SK-N-SH (cell line): ENCODE measurements at regions not wholly inside any gene's neighbourhood (a gene's known extent, or its start where the extent isn't known, plus 50 kb on each side); places are given as distances from the start of the nearest gene placed in this dataset.

Experiments
- CTCF ChIA-PET: fragments of 300-600, 350-600 bp; formaldehyde crosslinking; extraction: SDS; loops from one replicate; lab custom pipeline; 2021; lab: Yijun Ruan, JAX
- POLR2A ChIA-PET: fragments of 350-600 bp; sonication (Branson Sonifier 250); formaldehyde crosslinking; extraction: SDS; loops from one replicate; lab custom pipeline; 2020; ENCODE audit warnings: antibody characterized with exemption, inconsistent platforms; lab: Yijun Ruan, JAX
- DNase-seq: peaks from one replicate; pipeline ENCODE4 v3.0.0; 2012
- H2AFZ ChIP-seq: fragments of 200-600 bp; sonication (generic); 2 replicates; pipeline ENCODE4 v1.8.1; 2016; ENCODE audit warnings: antibody characterized with exemption, mild to moderate bottlenecking, low read depth
- H3F3A ChIP-seq: fragments of 200-600 bp; sonication (generic); replicated peaks from 2 replicates; pipeline ENCODE3; 2016; ENCODE audit warnings: antibody characterized with exemption, mild to moderate bottlenecking; ENCODE audit not compliant: insufficient read depth
- H3K27ac ChIP-seq, 2 experiments: fragments of 200-500 bp in 1 of 2; fragments of 200-600 bp in 1 of 2; sonication (Bioruptor generic) in 1 of 2; sonication (generic), shearing (Covaris generic) in 1 of 2; 2 replicates each; pipeline versions ENCODE4 v1.5.1 to v1.6.1; 2014 to 2016; ENCODE audit warnings: low read depth in 2 of 2, inconsistent platforms in 1 of 2, low read length in 1 of 2, mild to moderate bottlenecking in 1 of 2, mixed read lengths in 1 of 2
- H3K27me3 ChIP-seq: fragments of 200-600 bp; sonication (generic), shearing (Covaris generic); 2 replicates; pipeline ENCODE4 v1.6.1; 2016; ENCODE audit warnings: mixed run types; ENCODE audit not compliant: insufficient read depth
- H3K36me3 ChIP-seq, 2 experiments: fragments of 200-500 bp in 1 of 2; fragments of 200-600 bp in 1 of 2; sonication (Bioruptor generic) in 1 of 2; sonication (generic) in 1 of 2; replicated peaks in 1 of 2; 2 replicates each; pipeline versions ENCODE3 to v1.5.1; 2014 to 2016; ENCODE audit warnings: low read length in 1 of 2, mild to moderate bottlenecking in 1 of 2; ENCODE audit not compliant: insufficient read depth in 2 of 2, control insufficient read depth in 1 of 2
- H3K4me1 ChIP-seq, 2 experiments: fragments of 200-500 bp in 1 of 2; fragments of 200-600 bp in 1 of 2; sonication (Bioruptor generic) in 1 of 2; sonication (generic), shearing (Covaris generic) in 1 of 2; 2 replicates each; pipeline versions ENCODE4 v1.5.1 to v1.6.1; 2014 to 2016; ENCODE audit warnings: low read depth in 1 of 2, low read length in 1 of 2, mixed run types in 1 of 2; ENCODE audit not compliant: insufficient read depth in 2 of 2, control insufficient read depth in 1 of 2
- H3K4me2 ChIP-seq: fragments of 200-600 bp; sonication (generic), shearing (Covaris generic); 2 replicates; pipeline ENCODE4 v1.6.1; 2017; ENCODE audit warnings: mixed run types
- H3K4me3 ChIP-seq, 2 experiments: fragments of 200-500 bp in 1 of 2; fragments of 200-600 bp in 1 of 2; sonication (Bioruptor generic) in 1 of 2; sonication (generic), shearing (Covaris generic) in 1 of 2; 2 replicates each; pipeline versions ENCODE4 v1.5.1 to v1.8.1; 2014 to 2016; ENCODE audit warnings: low read depth in 2 of 2, inconsistent platforms in 1 of 2, low read length in 1 of 2, mild to moderate bottlenecking in 1 of 2, mixed read lengths in 1 of 2, moderate library complexity in 1 of 2
- H3K79me2 ChIP-seq: fragments of 200-600 bp; sonication (generic); 2 replicates; pipeline ENCODE4 v1.8.1; 2017; ENCODE audit warnings: mild to moderate bottlenecking; ENCODE audit not compliant: insufficient read depth
- H3K9ac ChIP-seq: fragments of 200-600 bp; sonication (generic); 2 replicates; pipeline ENCODE4 v1.6.1; 2017; ENCODE audit warnings: mixed run types
- H3K9me2 ChIP-seq: fragments of 200-600 bp; sonication (generic); 2 replicates; pipeline ENCODE4 v1.6.1; 2017; ENCODE audit warnings: mixed run types
- H3K9me3 ChIP-seq: fragments of 200-600 bp; sonication (generic); 2 replicates; pipeline ENCODE4 v1.6.1; 2017; ENCODE audit warnings: mixed run types, mild to moderate bottlenecking, moderate library complexity
- H4K20me1 ChIP-seq: fragments of 200-600 bp; sonication (generic); 2 replicates; pipeline ENCODE4 v1.6.1; 2017; ENCODE audit warnings: mild to moderate bottlenecking, mixed run types; ENCODE audit not compliant: insufficient read depth
- CHD2 ChIP-seq: fragments of 150-350 bp; IDR thresholded peaks from 2 replicates; pipeline ENCODE4 v1.6.1; 2018; ENCODE audit warnings: low read length; ENCODE audit not compliant: partially characterized antibody
- ELF1 ChIP-seq: IDR thresholded peaks from 2 replicates; pipeline ENCODE4 v1.4.0; 2012
- EP300 ChIP-seq, 2 experiments: IDR thresholded peaks; 2 replicates each; pipeline versions ENCODE4 v1.4.0 to v1.6.1; 2012; ENCODE audit warnings: borderline replicate concordance in 1 of 2, low read depth in 1 of 2, low read length in 1 of 2
- EZH2phosphoT487 ChIP-seq: fragments of 200-600 bp; sonication (generic); IDR thresholded peaks from 2 replicates; pipeline ENCODE4 v1.6.1; 2017; ENCODE audit warnings: low read depth, mixed run types, mild to moderate bottlenecking, antibody characterized with exemption, moderate library complexity, borderline replicate concordance
- FOSL2 ChIP-seq: IDR thresholded peaks from 2 replicates; pipeline ENCODE4 v1.4.0; 2012; ENCODE audit warnings: low read depth, mild to moderate bottlenecking, moderate library complexity, borderline replicate concordance
- FOXJ3 ChIP-seq: sonication (generic); formaldehyde crosslinking; IDR thresholded peaks from 2 replicates; pipeline ENCODE4 v1.5.1; 2020; ENCODE audit warnings: mild to moderate bottlenecking, missing genetic modification reagents
- JUND ChIP-seq: IDR thresholded peaks from 2 replicates; pipeline ENCODE4 v1.4.0; 2012
- NFIC ChIP-seq: IDR thresholded peaks from 2 replicates; pipeline ENCODE4 v1.4.0; 2012; ENCODE audit warnings: borderline replicate concordance
- RFX5 ChIP-seq: IDR thresholded peaks from 2 replicates; pipeline ENCODE4 v1.6.1; 2012; ENCODE audit warnings: mild to moderate bottlenecking, improper control_type of control experiment, low read length
- RXRA ChIP-seq: IDR thresholded peaks from 2 replicates; pipeline ENCODE4 v1.4.0; 2012; ENCODE audit warnings: low read depth, mild to moderate bottlenecking, borderline replicate concordance
- SMC3 ChIP-seq: IDR thresholded peaks from 2 replicates; pipeline ENCODE4 v1.6.1; 2012; ENCODE audit warnings: low read depth, low read length, improper control_type of control experiment
- TEAD4 ChIP-seq: IDR thresholded peaks from 2 replicates; pipeline ENCODE4 v1.4.0; 2012; ENCODE audit warnings: mild to moderate bottlenecking, borderline replicate concordance; ENCODE audit not compliant: insufficient read depth
- WGBS: methylation state at CpG from one replicate; pipeline ENCODE4 v1.1.6; 2017; ENCODE audit warnings: low lambda C conversion rate; 5-methylcytosine and 5-hydroxymethylcytosine counted together
- TF ChIP-seq, protein P1 (sequence below): IDR thresholded peaks from 2 replicates; pipeline ENCODE4; 2012
- TF ChIP-seq, protein P2 (sequence below): fragments of 150-350 bp; IDR thresholded peaks from 2 replicates; pipeline ENCODE4 v1.6.1; 2017; ENCODE audit warnings: antibody characterized with exemption, low read length, low read depth, borderline replicate concordance
- TF ChIP-seq, protein P3 (sequence below): fragments of 200-600 bp; sonication (generic); IDR thresholded peaks from 2 replicates; pipeline ENCODE4 v1.6.1; 2017; ENCODE audit warnings: antibody characterized with exemption, mild to moderate bottlenecking, moderate library complexity
- TF ChIP-seq, protein P4 (sequence below): IDR thresholded peaks from 2 replicates; pipeline ENCODE4 v1.4.0; 2012; ENCODE audit warnings: low read depth, borderline replicate concordance
- TF ChIP-seq, protein P5 (sequence below): fragments of 150-350 bp; IDR thresholded peaks from 2 replicates; pipeline ENCODE4 v1.6.1; 2016; ENCODE audit warnings: mild to moderate bottlenecking, low read depth, low read length
- TF ChIP-seq, protein P6 (sequence below): IDR thresholded peaks from 2 replicates; pipeline ENCODE4 v1.4.0; 2012; ENCODE audit warnings: low read depth
- TF ChIP-seq, protein P7 (sequence below): IDR thresholded peaks from 2 replicates; pipeline ENCODE4 v1.6.1; 2012; ENCODE audit warnings: mild to moderate bottlenecking, low read depth, low read length, moderate library complexity

DNA sequence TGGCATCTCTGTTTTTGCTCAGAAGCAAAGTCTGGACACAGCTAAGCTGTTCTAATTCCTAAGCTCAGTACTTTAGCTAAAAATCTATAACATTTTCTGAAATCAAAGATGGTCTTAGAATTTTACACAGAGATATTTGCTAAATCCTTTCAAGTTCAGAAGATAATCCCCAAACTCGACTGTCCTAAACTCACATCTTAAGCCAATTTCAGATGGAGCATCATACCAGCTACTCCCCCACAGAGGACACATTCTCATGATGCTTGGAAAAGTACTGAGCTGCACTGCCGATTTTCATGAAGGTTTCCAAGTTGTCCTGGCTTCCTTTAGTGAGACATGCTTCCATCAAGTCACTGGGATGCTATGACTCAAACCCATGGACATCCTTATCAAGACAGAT lies 535.5 kb downstream of the SUCLG1 start:
- CTCF ChIA-PET: no interaction called here
- Histone ChIP-seq H3K36me3 (no peaks in the 10 kb centered on the region), H4K20me1 (no peaks in the 10 kb centered on the region), H3K4me2 (no peak overlapping the region), H3K9ac (no peak overlapping the region), H3K27me3 (no peaks in the 10 kb centered on the region), H3K9me3 (no peaks in the 10 kb centered on the region), H3K79me2 (no peaks in the 10 kb centered on the region), H3K27ac (no peak overlapping the region)
- no peak for DNase-seq
- WGBS: 0% methylated on average over 2 of the region's 2 CpGs
- TF ChIP-seq TEAD4 (no peak), NFIC (no peak), FOSL2 (no peak), ELF1 (no peak), JUND (no peak), FOXJ3 (no peak), RXRA (no peak), RFX5 (no peak), CHD2 (no peak), EP300 (IDR thresholded peaks at IDR 0.05; ENCODE audit: borderline replicate concordance in 1 of 2, low read depth in 1 of 2, low read length in 1 of 2) (no peak)
- TF ChIP-seq, protein P1, sequence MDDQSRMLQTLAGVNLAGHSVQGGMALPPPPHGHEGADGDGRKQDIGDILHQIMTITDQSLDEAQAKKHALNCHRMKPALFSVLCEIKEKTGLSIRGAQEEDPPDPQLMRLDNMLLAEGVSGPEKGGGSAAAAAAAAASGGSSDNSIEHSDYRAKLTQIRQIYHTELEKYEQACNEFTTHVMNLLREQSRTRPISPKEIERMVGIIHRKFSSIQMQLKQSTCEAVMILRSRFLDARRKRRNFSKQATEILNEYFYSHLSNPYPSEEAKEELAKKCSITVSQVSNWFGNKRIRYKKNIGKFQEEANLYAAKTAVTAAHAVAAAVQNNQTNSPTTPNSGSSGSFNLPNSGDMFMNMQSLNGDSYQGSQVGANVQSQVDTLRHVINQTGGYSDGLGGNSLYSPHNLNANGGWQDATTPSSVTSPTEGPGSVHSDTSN: no peak
- TF ChIP-seq, protein P2, sequence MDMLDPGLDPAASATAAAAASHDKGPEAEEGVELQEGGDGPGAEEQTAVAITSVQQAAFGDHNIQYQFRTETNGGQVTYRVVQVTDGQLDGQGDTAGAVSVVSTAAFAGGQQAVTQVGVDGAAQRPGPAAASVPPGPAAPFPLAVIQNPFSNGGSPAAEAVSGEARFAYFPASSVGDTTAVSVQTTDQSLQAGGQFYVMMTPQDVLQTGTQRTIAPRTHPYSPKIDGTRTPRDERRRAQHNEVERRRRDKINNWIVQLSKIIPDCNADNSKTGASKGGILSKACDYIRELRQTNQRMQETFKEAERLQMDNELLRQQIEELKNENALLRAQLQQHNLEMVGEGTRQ: no peak
- TF ChIP-seq, protein P3, sequence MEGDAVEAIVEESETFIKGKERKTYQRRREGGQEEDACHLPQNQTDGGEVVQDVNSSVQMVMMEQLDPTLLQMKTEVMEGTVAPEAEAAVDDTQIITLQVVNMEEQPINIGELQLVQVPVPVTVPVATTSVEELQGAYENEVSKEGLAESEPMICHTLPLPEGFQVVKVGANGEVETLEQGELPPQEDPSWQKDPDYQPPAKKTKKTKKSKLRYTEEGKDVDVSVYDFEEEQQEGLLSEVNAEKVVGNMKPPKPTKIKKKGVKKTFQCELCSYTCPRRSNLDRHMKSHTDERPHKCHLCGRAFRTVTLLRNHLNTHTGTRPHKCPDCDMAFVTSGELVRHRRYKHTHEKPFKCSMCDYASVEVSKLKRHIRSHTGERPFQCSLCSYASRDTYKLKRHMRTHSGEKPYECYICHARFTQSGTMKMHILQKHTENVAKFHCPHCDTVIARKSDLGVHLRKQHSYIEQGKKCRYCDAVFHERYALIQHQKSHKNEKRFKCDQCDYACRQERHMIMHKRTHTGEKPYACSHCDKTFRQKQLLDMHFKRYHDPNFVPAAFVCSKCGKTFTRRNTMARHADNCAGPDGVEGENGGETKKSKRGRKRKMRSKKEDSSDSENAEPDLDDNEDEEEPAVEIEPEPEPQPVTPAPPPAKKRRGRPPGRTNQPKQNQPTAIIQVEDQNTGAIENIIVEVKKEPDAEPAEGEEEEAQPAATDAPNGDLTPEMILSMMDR: no peak
- TF ChIP-seq, protein P4, sequence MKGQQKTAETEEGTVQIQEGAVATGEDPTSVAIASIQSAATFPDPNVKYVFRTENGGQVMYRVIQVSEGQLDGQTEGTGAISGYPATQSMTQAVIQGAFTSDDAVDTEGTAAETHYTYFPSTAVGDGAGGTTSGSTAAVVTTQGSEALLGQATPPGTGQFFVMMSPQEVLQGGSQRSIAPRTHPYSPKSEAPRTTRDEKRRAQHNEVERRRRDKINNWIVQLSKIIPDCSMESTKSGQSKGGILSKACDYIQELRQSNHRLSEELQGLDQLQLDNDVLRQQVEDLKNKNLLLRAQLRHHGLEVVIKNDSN: no peak
- TF ChIP-seq, all 33 proteins: peak for 0
- Histone ChIP-seq H3K9me2 (no peaks in the 10 kb centered on the region), H2AFZ (no peak overlapping the region), H3K4me1 (no peaks in the 10 kb centered on the region), H3K4me3 (no peak overlapping the region), H3F3A (no peaks in the 10 kb centered on the region)
- POLR2A ChIA-PET: no interaction called here

DNA sequence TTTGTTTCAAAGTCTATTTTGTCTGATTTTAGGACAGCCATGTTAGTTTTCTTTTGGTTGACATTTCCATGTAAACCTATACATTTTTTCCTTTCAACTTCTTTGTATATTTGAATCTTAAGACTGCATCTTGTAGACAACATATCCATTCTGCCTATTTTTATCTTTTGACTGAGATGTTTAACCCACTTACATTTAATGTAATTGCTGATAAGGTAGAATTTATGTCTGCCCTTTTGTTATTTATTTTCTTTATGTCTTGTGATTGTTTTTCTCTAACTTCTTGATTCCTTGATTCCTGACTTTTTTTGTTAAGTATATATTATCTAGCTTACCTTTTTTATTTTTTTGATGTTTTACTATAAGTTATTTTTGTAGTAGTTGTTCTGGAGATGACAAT lies 542.5 kb downstream of the SUCLG1 start:
- Histone ChIP-seq H3K9ac (no peak overlapping the region), H3K27ac (no peak overlapping the region), H4K20me1 (no peaks in the 10 kb centered on the region), H3K9me3 (no peaks in the 10 kb centered on the region), H3K27me3 (no peaks in the 10 kb centered on the region), H2AFZ (no peak overlapping the region), H3K36me3 (no peaks in the 10 kb centered on the region), H3F3A (no peaks in the 10 kb centered on the region), H3K9me2 (no peaks in the 10 kb centered on the region; the same call in 1 of the 2 replicates), H3K4me1 (no peaks in the 10 kb centered on the region), H3K79me2 (no peaks in the 10 kb centered on the region), H3K4me2 (no peak overlapping the region), H3K4me3 (no peak overlapping the region)
- CTCF ChIA-PET: no interaction called here
- POLR2A ChIA-PET: no interaction called here
- no peak for DNase-seq
- TF ChIP-seq, protein P5, sequence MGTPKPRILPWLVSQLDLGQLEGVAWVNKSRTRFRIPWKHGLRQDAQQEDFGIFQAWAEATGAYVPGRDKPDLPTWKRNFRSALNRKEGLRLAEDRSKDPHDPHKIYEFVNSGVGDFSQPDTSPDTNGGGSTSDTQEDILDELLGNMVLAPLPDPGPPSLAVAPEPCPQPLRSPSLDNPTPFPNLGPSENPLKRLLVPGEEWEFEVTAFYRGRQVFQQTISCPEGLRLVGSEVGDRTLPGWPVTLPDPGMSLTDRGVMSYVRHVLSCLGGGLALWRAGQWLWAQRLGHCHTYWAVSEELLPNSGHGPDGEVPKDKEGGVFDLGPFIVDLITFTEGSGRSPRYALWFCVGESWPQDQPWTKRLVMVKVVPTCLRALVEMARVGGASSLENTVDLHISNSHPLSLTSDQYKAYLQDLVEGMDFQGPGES: no peak
- TF ChIP-seq, protein P6, sequence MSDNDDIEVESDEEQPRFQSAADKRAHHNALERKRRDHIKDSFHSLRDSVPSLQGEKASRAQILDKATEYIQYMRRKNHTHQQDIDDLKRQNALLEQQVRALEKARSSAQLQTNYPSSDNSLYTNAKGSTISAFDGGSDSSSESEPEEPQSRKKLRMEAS: no peak
- no peak for TF ChIP-seq EZH2phosphoT487
- no peak for TF ChIP-seq SMC3
- TF ChIP-seq, protein P7, sequence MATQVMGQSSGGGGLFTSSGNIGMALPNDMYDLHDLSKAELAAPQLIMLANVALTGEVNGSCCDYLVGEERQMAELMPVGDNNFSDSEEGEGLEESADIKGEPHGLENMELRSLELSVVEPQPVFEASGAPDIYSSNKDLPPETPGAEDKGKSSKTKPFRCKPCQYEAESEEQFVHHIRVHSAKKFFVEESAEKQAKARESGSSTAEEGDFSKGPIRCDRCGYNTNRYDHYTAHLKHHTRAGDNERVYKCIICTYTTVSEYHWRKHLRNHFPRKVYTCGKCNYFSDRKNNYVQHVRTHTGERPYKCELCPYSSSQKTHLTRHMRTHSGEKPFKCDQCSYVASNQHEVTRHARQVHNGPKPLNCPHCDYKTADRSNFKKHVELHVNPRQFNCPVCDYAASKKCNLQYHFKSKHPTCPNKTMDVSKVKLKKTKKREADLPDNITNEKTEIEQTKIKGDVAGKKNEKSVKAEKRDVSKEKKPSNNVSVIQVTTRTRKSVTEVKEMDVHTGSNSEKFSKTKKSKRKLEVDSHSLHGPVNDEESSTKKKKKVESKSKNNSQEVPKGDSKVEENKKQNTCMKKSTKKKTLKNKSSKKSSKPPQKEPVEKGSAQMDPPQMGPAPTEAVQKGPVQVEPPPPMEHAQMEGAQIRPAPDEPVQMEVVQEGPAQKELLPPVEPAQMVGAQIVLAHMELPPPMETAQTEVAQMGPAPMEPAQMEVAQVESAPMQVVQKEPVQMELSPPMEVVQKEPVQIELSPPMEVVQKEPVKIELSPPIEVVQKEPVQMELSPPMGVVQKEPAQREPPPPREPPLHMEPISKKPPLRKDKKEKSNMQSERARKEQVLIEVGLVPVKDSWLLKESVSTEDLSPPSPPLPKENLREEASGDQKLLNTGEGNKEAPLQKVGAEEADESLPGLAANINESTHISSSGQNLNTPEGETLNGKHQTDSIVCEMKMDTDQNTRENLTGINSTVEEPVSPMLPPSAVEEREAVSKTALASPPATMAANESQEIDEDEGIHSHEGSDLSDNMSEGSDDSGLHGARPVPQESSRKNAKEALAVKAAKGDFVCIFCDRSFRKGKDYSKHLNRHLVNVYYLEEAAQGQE: no peak
